ENCODE measurements at regions not wholly inside any gene's neighbourhood (a gene's known extent, or its start where the extent isn't known, plus 50 kb on each side); places are given as distances from the start of the nearest gene placed in this dataset.
"Not testable (repeated sequence)": the region's sequence is repeated elsewhere in the genome, so short reads cannot be mapped to it uniquely, and the experiment has no call there.

DNA sequence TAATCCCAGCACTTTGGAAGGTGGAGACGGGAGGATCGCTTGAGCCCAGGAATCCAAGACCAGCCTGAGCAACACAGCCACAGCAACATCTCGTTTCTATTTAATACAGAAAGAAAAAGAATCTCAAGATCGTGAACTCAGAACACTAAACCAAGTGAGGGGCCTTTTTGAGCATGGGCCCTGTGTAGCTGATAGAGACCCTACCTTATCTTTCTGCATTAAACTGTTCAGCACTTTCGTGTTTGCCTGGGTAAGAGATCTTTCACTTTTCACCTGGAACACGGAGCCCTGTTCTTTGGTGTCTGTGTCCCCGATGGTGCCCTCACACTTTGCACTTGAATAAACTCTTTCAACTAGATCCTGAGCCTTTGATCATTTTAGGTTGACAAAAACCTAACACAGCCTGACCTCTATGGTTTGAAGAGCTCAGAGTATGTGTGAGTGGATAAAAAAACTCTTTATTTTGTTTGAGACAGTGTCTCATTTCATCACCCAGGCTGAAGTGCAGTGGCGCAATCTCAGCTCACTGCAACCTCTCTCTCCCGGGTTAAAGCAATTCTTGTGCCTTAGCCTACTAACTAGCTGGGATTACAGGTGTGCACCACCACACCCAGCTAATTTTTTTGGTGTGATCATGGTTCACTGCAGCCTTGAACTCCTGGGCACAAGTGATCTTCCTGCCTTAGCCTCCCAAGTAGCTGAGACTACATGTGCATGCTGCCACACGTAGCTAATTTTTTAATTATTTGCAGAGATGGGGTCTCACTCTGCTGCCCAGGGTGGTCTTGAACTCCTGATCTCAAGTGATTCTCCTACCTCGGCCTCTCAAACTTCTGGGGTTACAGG is 83.8 kb upstream of the GRIN2A start:
- no peak overlapping the region for H3K9ac ChIP-seq (ENCODE audit: low read length)
- no peaks in the 10 kb centered on the region for H3K36me3 ChIP-seq (replicated peaks; ENCODE audit: insufficient read depth, low read length)
- H3K9me2 ChIP-seq (replicated peaks; ENCODE audit: insufficient read depth, low read length) = no peaks in the 10 kb centered on the region
- no peaks in the 10 kb centered on the region for H3F3A ChIP-seq (ENCODE audit: insufficient read depth, low read length)
- DNase-seq = no peak
- no peaks in the 10 kb centered on the region for H4K20me1 ChIP-seq (ENCODE audit: insufficient read depth, low read length)
- TF ChIP-seq EZH2 (optimal IDR thresholded peaks at IDR 0.05; ENCODE audit: low read depth, low read length) (no peak), CTCF (IDR thresholded peaks at IDR 0.05; ENCODE audit: low read length) (no peak), EZH2phosphoT487 (IDR thresholded peaks at IDR 0.05; ENCODE audit: low read length) (no peak)
- H3K9me3 ChIP-seq (replicated peaks; ENCODE audit: insufficient read depth, low read length) = no peaks in the 10 kb centered on the region
- H3K79me2 ChIP-seq (ENCODE audit: low read length) = no peaks in the 10 kb centered on the region
- H3K27ac ChIP-seq (ENCODE audit: low read length) = no peak overlapping the region
- H3K4me1 ChIP-seq (ENCODE audit: low read length) = no peaks in the 10 kb centered on the region
- H3K4me3 ChIP-seq (ENCODE audit: low read length) = no peak overlapping the region
- H3K27me3 ChIP-seq (replicated peaks; ENCODE audit: insufficient read depth, low read length) = no peaks in the 10 kb centered on the region
- H2AFZ ChIP-seq (ENCODE audit: low read length) = no peak overlapping the region
- H3K4me2 ChIP-seq (ENCODE audit: low read depth, low read length) = no peak overlapping the region

- H3K27ac ChIP-seq (ENCODE audit: low read length) = no peak overlapping the region
- H3K36me3 ChIP-seq (replicated peaks; ENCODE audit: insufficient read depth, low read length) = no peaks in the 10 kb centered on the region
- no peak for DNase-seq
- H4K20me1 ChIP-seq (ENCODE audit: insufficient read depth, low read length) = no peaks in the 10 kb centered on the region
- TF ChIP-seq EZH2 (optimal IDR thresholded peaks at IDR 0.05; ENCODE audit: low read depth, low read length) (no peak), EZH2phosphoT487 (IDR thresholded peaks at IDR 0.05; ENCODE audit: low read length) (no peak), CTCF (IDR thresholded peaks at IDR 0.05; ENCODE audit: low read length) (no peak)
- H3K9me3 ChIP-seq (replicated peaks; ENCODE audit: insufficient read depth, low read length) = no peaks in the 10 kb centered on the region
- no peaks in the 10 kb centered on the region for H3F3A ChIP-seq (ENCODE audit: insufficient read depth, low read length)
- no peak overlapping the region for H3K9ac ChIP-seq (ENCODE audit: low read length)
- no peaks in the 10 kb centered on the region for H3K4me1 ChIP-seq (ENCODE audit: low read length)
- no peaks in the 10 kb centered on the region for H3K79me2 ChIP-seq (ENCODE audit: low read length)
- no peak overlapping the region for H2AFZ ChIP-seq (ENCODE audit: low read length)
- H3K27me3 ChIP-seq (replicated peaks; ENCODE audit: insufficient read depth, low read length) = no peaks in the 10 kb centered on the region
- no peak overlapping the region for H3K4me2 ChIP-seq (ENCODE audit: low read depth, low read length)
- no peaks in the 10 kb centered on the region for H3K9me2 ChIP-seq (replicated peaks; ENCODE audit: insufficient read depth, low read length)
- H3K4me3 ChIP-seq (ENCODE audit: low read length) = no peak overlapping the region
Measured at GRCh38 chr16:10266809-10267208, 84.6 kb upstream of the GRIN2A start.

DNA sequence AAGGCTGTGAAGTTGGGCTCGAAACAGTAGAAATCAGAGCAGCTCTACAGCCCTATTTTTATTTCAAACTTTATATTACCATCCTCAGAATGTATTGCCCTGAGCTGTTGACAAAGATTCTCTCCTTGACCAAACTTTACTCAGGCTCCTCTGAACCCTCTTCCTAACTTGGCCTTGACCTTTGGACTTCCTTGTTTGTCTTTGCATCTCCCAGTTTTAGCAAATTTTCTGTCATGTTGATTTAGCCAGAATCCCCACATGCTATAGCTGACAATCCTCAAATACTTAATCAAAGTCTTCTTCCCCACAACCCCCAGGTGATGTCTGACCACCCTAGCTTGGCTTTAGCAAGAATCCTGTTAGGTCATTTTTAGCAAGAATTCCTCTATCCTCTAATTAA is 87.4 kb upstream of the GRIN2A start:
- Histone ChIP-seq H3K79me2 (ENCODE audit: low read length) (no peaks in the 10 kb centered on the region), H3K36me3 (replicated peaks; ENCODE audit: insufficient read depth, low read length) (no peaks in the 10 kb centered on the region), H4K20me1 (ENCODE audit: insufficient read depth, low read length) (no peaks in the 10 kb centered on the region), H3K27me3 (replicated peaks; ENCODE audit: insufficient read depth, low read length) (no peaks in the 10 kb centered on the region), H3K4me3 (ENCODE audit: low read length) (no peak overlapping the region), H3K4me1 (ENCODE audit: low read length) (0 out of 2 replicates have a peak, but pooled peaks cover 1% of the 10 kb centered on the region), H3K4me2 (ENCODE audit: low read depth, low read length) (no peak overlapping the region), H2AFZ (ENCODE audit: low read length) (no peak overlapping the region), H3F3A (ENCODE audit: insufficient read depth, low read length) (no peaks in the 10 kb centered on the region; the same call in 1 of the 2 replicates), H3K9me3 (replicated peaks; ENCODE audit: insufficient read depth, low read length) (no peaks in the 10 kb centered on the region), H3K27ac (ENCODE audit: low read length) (no peak overlapping the region), H3K9me2 (replicated peaks; ENCODE audit: insufficient read depth, low read length) (no peaks in the 10 kb centered on the region), H3K9ac (ENCODE audit: low read length) (no peak overlapping the region)
- no peak for DNase-seq
- TF ChIP-seq CTCF (IDR thresholded peaks at IDR 0.05; ENCODE audit: low read length) (no peak), EZH2phosphoT487 (IDR thresholded peaks at IDR 0.05; ENCODE audit: low read length) (no peak), EZH2 (optimal IDR thresholded peaks at IDR 0.05; ENCODE audit: low read depth, low read length) (no peak)

GRCh38 chr16:10272250-10272854 is 90.1 kb upstream of the GRIN2A start:
- not testable (repeated sequence) for H3K9ac ChIP-seq (ENCODE audit: low read length); H3K4me2 ChIP-seq (ENCODE audit: low read depth, low read length); DNase-seq; H3K27me3 ChIP-seq (replicated peaks; ENCODE audit: insufficient read depth, low read length); H3K4me3 ChIP-seq (ENCODE audit: low read length); H3K9me3 ChIP-seq (replicated peaks; ENCODE audit: insufficient read depth, low read length); H3K9me2 ChIP-seq (replicated peaks; ENCODE audit: insufficient read depth, low read length); H4K20me1 ChIP-seq (ENCODE audit: insufficient read depth, low read length); H2AFZ ChIP-seq (ENCODE audit: low read length); H3K27ac ChIP-seq (ENCODE audit: low read length); H3K79me2 ChIP-seq (ENCODE audit: low read length); H3K36me3 ChIP-seq (replicated peaks; ENCODE audit: insufficient read depth, low read length)
- Histone ChIP-seq H3K4me1 (ENCODE audit: low read length) (peaks cover 20% of the 10 kb centered on the region), H3F3A (ENCODE audit: insufficient read depth, low read length) (peaks cover 12% of the 10 kb centered on the region)

GRCh38 chr16:10275214-10275996 is 93.2 kb upstream of the GRIN2A start:
- H3K9me3 ChIP-seq (replicated peaks; ENCODE audit: insufficient read depth, low read length); H3K9me2 ChIP-seq (replicated peaks; ENCODE audit: insufficient read depth, low read length); H3K4me3 ChIP-seq (ENCODE audit: low read length); H3K36me3 ChIP-seq (replicated peaks; ENCODE audit: insufficient read depth, low read length); H3K27me3 ChIP-seq (replicated peaks; ENCODE audit: insufficient read depth, low read length); H4K20me1 ChIP-seq (ENCODE audit: insufficient read depth, low read length); H3K79me2 ChIP-seq (ENCODE audit: low read length): not testable (repeated sequence)
- Histone ChIP-seq H3F3A (ENCODE audit: insufficient read depth, low read length) (peaks cover 21% of the 10 kb centered on the region), H3K4me1 (ENCODE audit: low read length) (peaks cover 35% of the 10 kb centered on the region), H2AFZ (ENCODE audit: low read length) (peak overlapping the region; percentile 65), H3K9ac (ENCODE audit: low read length) (peak overlapping the region; percentile 13; the same call in 1 of the 2 replicates), H3K27ac (ENCODE audit: low read length) (peak overlapping the region; percentile 77), H3K4me2 (ENCODE audit: low read depth, low read length) (peak overlapping the region; percentile 62)
- peak; percentile 82 for DNase-seq

All from MM.1S (cell line).